HG03575 (cell line): ENCODE measurements at regions not wholly inside any gene's neighbourhood (a gene's known extent, or its start where the extent isn't known, plus 50 kb on each side); places are given as distances from the start of the nearest gene placed in this dataset.
"Not testable (repeated sequence)": the region's sequence is repeated elsewhere in the genome, so short reads cannot be mapped to it uniquely, and the experiment has no call there.

Experiments used
- ATAC-seq: cut with Tn5 transposase; IDR thresholded peaks from one replicate; pipeline ENCODE4 v1.9.1; 2021; ENCODE audit not compliant: unreplicated experiment, insufficient number of reproducible peaks, low FRiP score; ENCODE audit errors: extremely low read depth

- ATAC-seq, result no peak
These were observed 121.4 kb downstream of the COX18 start for GRCh38 chr4:72948080-72948479.

GRCh38 chr4:72945719-72946336, 123.7 kb downstream of the COX18 start:
- ATAC-seq, result no peak

- ATAC-seq, result no peak
These were observed 127.0 kb downstream of the COX18 start for GRCh38 chr4:72942565-72942964.

GRCh38 chr4:72938516-72938915, 131.0 kb downstream of the COX18 start:
- ATAC-seq, result no peak

- ATAC-seq, result no peak
These were observed 134.1 kb downstream of the COX18 start for GRCh38 chr4:72935462-72935861.

GRCh38 chr4:72933029-72933428, 136.5 kb downstream of the COX18 start:
- no peak for ATAC-seq

GRCh38 chr4:72931346-72931745, 138.2 kb downstream of the COX18 start:
- ATAC-seq, result no peak

GRCh38 chr4:72929596-72930274, 139.8 kb downstream of the COX18 start:
- ATAC-seq, result not testable (repeated sequence)

GRCh38 chr4:72924814-72925213, 144.7 kb downstream of the COX18 start:
- ATAC-seq, result no peak

- no peak for ATAC-seq
These were observed 149.6 kb downstream of the COX18 start for GRCh38 chr4:72919937-72920336.

- ATAC-seq, result no peak
These were observed 150.1 kb downstream of the COX18 start for GRCh38 chr4:72919464-72919863.

GRCh38 chr4:72918362-72918761, 151.2 kb downstream of the COX18 start:
- no peak for ATAC-seq

- ATAC-seq, result no peak
These were observed 158.2 kb downstream of the COX18 start for GRCh38 chr4:72911316-72911715.

GRCh38 chr4:72909461-72909860, 160.1 kb downstream of the COX18 start:
- ATAC-seq, result no peak

- no peak for ATAC-seq
These were observed 167.2 kb downstream of the COX18 start for GRCh38 chr4:72902354-72902753.

- no peak for ATAC-seq
These were observed 168.0 kb downstream of the COX18 start for GRCh38 chr4:72901553-72901952.

GRCh38 chr4:72900952-72901351, 168.6 kb downstream of the COX18 start:
- ATAC-seq, result no peak

- no peak for ATAC-seq
These were observed 169.9 kb downstream of the COX18 start for GRCh38 chr4:72899621-72900020.

- ATAC-seq, result no peak
These were observed 170.3 kb downstream of the COX18 start for GRCh38 chr4:72899214-72899613.

- ATAC-seq, result no peak
These were observed 173.0 kb downstream of the COX18 start for GRCh38 chr4:72896515-72896914.

- ATAC-seq, result no peak
These were observed 174.1 kb downstream of the COX18 start for GRCh38 chr4:72895408-72895807.
